ENCODE measurements at regions not wholly inside any gene's neighbourhood (a gene's known extent, or its start where the extent isn't known, plus 50 kb on each side); places are given as distances from the start of the nearest gene placed in this dataset.

- DNase-seq (ENCODE audit: low spot score): no peak
- BruUV-seq (replicated peaks): no TSS peak
- CTCF ChIA-PET: no interaction called here
Observed at GRCh38 chr11:105202844-105203548, 63.4 kb upstream of the CARD18 start.

GRCh38 chr11:105202422-105202821 is 62.9 kb upstream of the CARD18 start:
- DNase-seq (ENCODE audit: low spot score): no peak
- CTCF ChIA-PET: no interaction called here
- Histone ChIP-seq H3K36me3 (ENCODE audit: insufficient read depth, low read length, poor library complexity, severe bottlenecking) (no peaks in the 10 kb centered on the region), H3K4me1 (ENCODE audit: insufficient read depth, low read length, poor library complexity, severe bottlenecking) (no peaks in the 10 kb centered on the region), H3K27ac (ENCODE audit: low read depth, low read length, poor library complexity, severe bottlenecking) (no peak overlapping the region), H3K4me3 (ENCODE audit: low read depth, low read length, poor library complexity, severe bottlenecking) (no peak overlapping the region), H3K9me3 (ENCODE audit: low read depth, low read length, poor library complexity, severe bottlenecking) (no peaks in the 10 kb centered on the region), H3K27me3 (replicated peaks; ENCODE audit: insufficient read depth, low read depth, low read length, poor library complexity) (no peaks in the 10 kb centered on the region)
- no TSS peak for BruUV-seq (replicated peaks)
- intact Hi-C loops (cut with micrococcal nuclease; ENCODE audit: unreplicated experiment): no loop called here
- TF ChIP-seq EZH2 (IDR thresholded peaks at IDR 0.05; ENCODE audit: borderline replicate concordance, low read depth, low read length, poor library complexity, severe bottlenecking) (no peak), CTCF (conservative IDR thresholded peaks at IDR 0.05; ENCODE audit: low read depth, low read length) (no peak)
- POLR2A ChIA-PET (ENCODE audit: low non-redundant PET): no interaction called here

More at GRCh38 chr11:105202844-105203548, 63.4 kb upstream of the CARD18 start:
- H3K36me3 ChIP-seq (ENCODE audit: insufficient read depth, low read length, poor library complexity, severe bottlenecking): no peaks in the 10 kb centered on the region
- H3K27me3 ChIP-seq (replicated peaks; ENCODE audit: insufficient read depth, low read depth, low read length, poor library complexity): no peaks in the 10 kb centered on the region
- no peak overlapping the region for H3K27ac ChIP-seq (ENCODE audit: low read depth, low read length, poor library complexity, severe bottlenecking)
- POLR2A ChIA-PET (ENCODE audit: low non-redundant PET): no interaction called here
- intact Hi-C loops (cut with micrococcal nuclease; ENCODE audit: unreplicated experiment): no loop called here
- TF ChIP-seq EZH2 (IDR thresholded peaks at IDR 0.05; ENCODE audit: borderline replicate concordance, low read depth, low read length, poor library complexity, severe bottlenecking) (no peak), CTCF (conservative IDR thresholded peaks at IDR 0.05; ENCODE audit: low read depth, low read length) (no peak)
- H3K4me1 ChIP-seq (ENCODE audit: insufficient read depth, low read length, poor library complexity, severe bottlenecking): no peaks in the 10 kb centered on the region
- H3K4me3 ChIP-seq (ENCODE audit: low read depth, low read length, poor library complexity, severe bottlenecking): no peak overlapping the region
- no peaks in the 10 kb centered on the region for H3K9me3 ChIP-seq (ENCODE audit: low read depth, low read length, poor library complexity, severe bottlenecking)

GRCh38 chr11:105201166-105201565 is 61.6 kb upstream of the CARD18 start:
- Histone ChIP-seq H3K36me3 (ENCODE audit: insufficient read depth, low read length, poor library complexity, severe bottlenecking) (no peaks in the 10 kb centered on the region), H3K4me1 (ENCODE audit: insufficient read depth, low read length, poor library complexity, severe bottlenecking) (no peaks in the 10 kb centered on the region), H3K27me3 (replicated peaks; ENCODE audit: insufficient read depth, low read depth, low read length, poor library complexity) (no peaks in the 10 kb centered on the region), H3K9me3 (ENCODE audit: low read depth, low read length, poor library complexity, severe bottlenecking) (no peaks in the 10 kb centered on the region), H3K4me3 (ENCODE audit: low read depth, low read length, poor library complexity, severe bottlenecking) (no peak overlapping the region), H3K27ac (ENCODE audit: low read depth, low read length, poor library complexity, severe bottlenecking) (no peak overlapping the region)
- no peak for TF ChIP-seq CTCF (conservative IDR thresholded peaks at IDR 0.05; ENCODE audit: low read depth, low read length)
- no peak for DNase-seq (ENCODE audit: low spot score)
- intact Hi-C loops (cut with micrococcal nuclease; ENCODE audit: unreplicated experiment): no loop called here
- ChIA-PET POLR2A (ENCODE audit: low non-redundant PET) (no interaction called here), CTCF (no interaction called here)
- BruUV-seq (replicated peaks): no TSS peak

Data from A673 (cell line).